K562 (cell line): ENCODE measurements at regions not wholly inside any gene's neighbourhood (a gene's known extent, or its start where the extent isn't known, plus 50 kb on each side); places are given as distances from the start of the nearest gene placed in this dataset.

Experiments used
- ATAC-seq: fragments of 200-7000 bp; cut with Tn5 transposase; 3 replicates; pipeline ENCODE4 v1.9.1; 2020; ENCODE audit warnings: moderate library complexity
- BruUV-seq: library from RNA; stranded (reverse); fragments of 400-500 nt; replicated peaks from 2 replicates; lab custom pipeline; 2021; lab: Mats Ljungman, UMichigan
- CTCF ChIA-PET: fragments of 300-600 bp; formaldehyde crosslinking; extraction: SDS; loops from one replicate; lab custom pipeline; 2021; ENCODE audit warnings: low intra/inter-chr PET ratio; lab: Yijun Ruan, JAX
- POLR2A ChIA-PET: fragments of 300-600, 350-650 bp; sonication (Branson Sonifier 250); formaldehyde crosslinking; extraction: SDS; loops from one replicate; lab custom pipeline; 2021; ENCODE audit warnings: antibody characterized with exemption, inconsistent platforms; lab: Yijun Ruan, JAX
- DNase-seq, 4 experiments: peaks; one replicate each; pipeline versions ENCODE4 v3.0.0 to v3.0.0-alpha.2; 2011 to 2018; ENCODE audit warnings: low spot score in 3 of 4, mixed read lengths in 3 of 4; ENCODE audit errors: extremely low read depth in 1 of 4
- FAIRE-seq: peaks from 2 replicates; lab custom pipeline; 2011; peaks lifted over from hg19 to GRCh38; lab: Jason Lieb, UNC
- H2AFZ ChIP-seq: 2 replicates; pipeline ENCODE4 v1.6.0; 2011; ENCODE audit warnings: low read depth, low read length, control low read depth, inconsistent platforms
- H3K27ac ChIP-seq: fragments of 200-600 bp; 3 replicates; pipeline ENCODE4 v1.8.0; 2011; ENCODE audit warnings: low read depth, mild to moderate bottlenecking, control low read depth, inconsistent platforms, low read length, moderate library complexity, mixed read lengths; ENCODE audit errors: extremely low read depth
- H3K27me3 ChIP-seq, 2 experiments: fragments of 300-600 bp in 1 of 2; 2 replicates in 1 of 2; 3 replicates in 1 of 2; pipeline versions ENCODE4 v1.6.0 to v1.8.0; 2011; ENCODE audit warnings: inconsistent platforms in 2 of 2, low read length in 2 of 2, mild to moderate bottlenecking in 1 of 2, mixed read lengths in 1 of 2, moderate library complexity in 1 of 2; ENCODE audit not compliant: control insufficient read depth in 2 of 2, insufficient read depth in 2 of 2
- H3K36me3 ChIP-seq: fragments of 300-600 bp; 3 replicates; pipeline ENCODE4 v1.8.0; 2011; ENCODE audit warnings: mild to moderate bottlenecking, low read length, inconsistent platforms; ENCODE audit not compliant: control insufficient read depth, insufficient read depth
- H3K4me1 ChIP-seq, 2 experiments: fragments of 200-600 bp in 1 of 2; replicated peaks in 1 of 2; 2 replicates in 1 of 2; 3 replicates in 1 of 2; pipeline versions ENCODE4 v1.5.1 to v1.8.0; 2011; ENCODE audit warnings: inconsistent platforms in 2 of 2, low read length in 2 of 2, mild to moderate bottlenecking in 1 of 2, mixed read lengths in 1 of 2, moderate library complexity in 1 of 2; ENCODE audit not compliant: control insufficient read depth in 2 of 2, insufficient read depth in 2 of 2
- H3K4me2 ChIP-seq: 2 replicates; pipeline ENCODE4 v1.6.1; 2011; ENCODE audit warnings: low read length, control low read depth, inconsistent platforms, mixed read lengths; ENCODE audit not compliant: insufficient read depth
- H3K4me3 ChIP-seq: fragments of 200-600 bp; sonication (generic), shearing (Covaris generic); 2 replicates; pipeline ENCODE4 v1.5.1; 2016; ENCODE audit warnings: control low read depth, inconsistent platforms
- H3K79me2 ChIP-seq: fragments of 200-600 bp; 3 replicates; pipeline ENCODE4 v1.8.0; 2011; ENCODE audit warnings: low read length, inconsistent platforms; ENCODE audit not compliant: control insufficient read depth, insufficient read depth
- H3K9ac ChIP-seq, 2 experiments: 2 replicates each; pipeline versions ENCODE4 v1.6.0 to v1.6.1; 2011; ENCODE audit warnings: low read depth in 2 of 2, low read length in 2 of 2, control low read depth in 1 of 2, inconsistent platforms in 1 of 2, mild to moderate bottlenecking in 1 of 2, mixed read lengths in 1 of 2; ENCODE audit not compliant: insufficient read depth in 1 of 2
- H3K9me1 ChIP-seq: one replicate; pipeline ENCODE4 v1.6.0; 2011; ENCODE audit warnings: inconsistent platforms, mild to moderate bottlenecking, low read length, moderate library complexity; ENCODE audit not compliant: control insufficient read depth, insufficient read depth
- H3K9me3 ChIP-seq: replicated peaks from 2 replicates; pipeline ENCODE4 v1.5.1; 2011; ENCODE audit warnings: low read depth, low read length, inconsistent platforms; ENCODE audit not compliant: control insufficient read depth, insufficient read depth
- H4K20me1 ChIP-seq: replicated peaks from 2 replicates; pipeline ENCODE4 v1.6.1; 2011; ENCODE audit warnings: low read length, inconsistent platforms, mixed read lengths; ENCODE audit not compliant: control insufficient read depth, insufficient read depth
- ESRRA ChIP-seq: fragments of 450-650 bp; IDR thresholded peaks from 2 replicates; pipeline ENCODE4 v1.6.1; 2014; ENCODE audit warnings: low read depth, mild to moderate bottlenecking, moderate library complexity, borderline replicate concordance
- MCM3 ChIP-seq: fragments of 450-650 bp; IDR thresholded peaks from 2 replicates; pipeline ENCODE4 v1.6.1; 2016
- WGBS: fragments of 100-300 bp; shearing (Covaris generic); methylation state at CpG from one replicate; pipeline ENCODE4 v1.1.6; 2016; ENCODE audit warnings: low coverage, mixed read lengths; ENCODE audit not compliant: insufficient coverage; ENCODE audit errors: missing lambda C conversion rate; 5-methylcytosine and 5-hydroxymethylcytosine counted together
- in situ Hi-C: fragments of 300-500 bp; cut with MboI; formaldehyde crosslinking; loops from 4 replicates; pipeline ENCODE4 v1.15.0; 2018; ENCODE audit warnings: inconsistent platforms, mixed read lengths
- intact Hi-C: fragments of 100-400 bp; cut with micrococcal nuclease; formaldehyde crosslinking; loops from 2 replicates; pipeline ENCODE4 v1.14.2; 2022
- TF ChIP-seq, protein P1 (sequence below), 2 experiments: IDR thresholded peaks; 2 replicates each; pipeline ENCODE4 v1.6.1; 2012; ENCODE audit warnings: improper control_type of control experiment in 2 of 2, low read depth in 2 of 2, low read length in 2 of 2, borderline replicate concordance in 1 of 2
- TF ChIP-seq, protein P2 (sequence below), 2 experiments: fragments of 450-650 bp in 1 of 2; sonication (generic) in 1 of 2; formaldehyde crosslinking in 1 of 2; IDR thresholded peaks; 2 replicates each; pipeline versions ENCODE4 v1.7.1 to v1.9.0; 2016 to 2022; ENCODE audit warnings: inconsistent platforms in 1 of 2, mild to moderate bottlenecking in 1 of 2, missing genetic modification reagents in 1 of 2
- TF ChIP-seq, protein P3 (sequence below), 2 experiments: fragments of 450-650 bp; IDR thresholded peaks; 2 replicates each; pipeline ENCODE4 v1.6.1; 2018; ENCODE audit warnings: mild to moderate bottlenecking in 2 of 2, low read depth in 1 of 2; ENCODE audit not compliant: partially characterized antibody in 2 of 2

DNA sequence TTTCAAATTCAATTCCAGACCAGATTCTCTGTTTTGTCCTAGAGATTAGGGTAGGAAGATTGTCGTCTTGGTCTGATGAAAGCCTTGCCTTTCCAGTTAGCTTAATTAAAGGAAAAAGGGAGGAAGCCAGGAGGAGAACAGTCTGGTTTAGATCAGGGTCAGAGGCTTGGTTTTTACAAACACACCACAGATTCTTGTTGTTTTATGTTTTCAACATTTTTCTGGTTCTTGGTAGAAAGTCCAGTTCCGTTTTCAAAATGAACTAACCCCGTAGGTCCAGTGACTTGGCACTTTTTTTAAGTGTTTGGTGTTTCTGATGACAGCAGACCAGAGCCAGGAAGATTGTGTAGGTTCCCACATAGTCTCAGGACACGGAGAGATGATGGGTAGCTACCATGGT is 167.1 kb upstream of the INHBA start:
- Histone ChIP-seq H2AFZ (no peak overlapping the region), H3K9ac (no peak overlapping the region), H3K4me2 (no peak overlapping the region), H3K4me3 (no peak overlapping the region), H3K79me2 (no peaks in the 10 kb centered on the region), H3K9me1 (no peaks in the 10 kb centered on the region), H3K4me1 (no peaks in the 10 kb centered on the region), H4K20me1 (no peaks in the 10 kb centered on the region), H3K9me3 (no peaks in the 10 kb centered on the region), H3K27ac (no peak overlapping the region), H3K36me3 (no peaks in the 10 kb centered on the region), H3K27me3 (no peaks in the 10 kb centered on the region)
- no TSS peak for BruUV-seq
- POLR2A ChIA-PET: no interaction called here
- WGBS: 0% methylated on average over 4 of the region's 4 CpGs
- no peak for DNase-seq
- intact Hi-C loops: no loop called here
- in situ Hi-C loops: no loop called here
- FAIRE-seq: no peak
- no peak for ATAC-seq
- CTCF ChIA-PET: no interaction called here
- TF ChIP-seq, protein P1, sequence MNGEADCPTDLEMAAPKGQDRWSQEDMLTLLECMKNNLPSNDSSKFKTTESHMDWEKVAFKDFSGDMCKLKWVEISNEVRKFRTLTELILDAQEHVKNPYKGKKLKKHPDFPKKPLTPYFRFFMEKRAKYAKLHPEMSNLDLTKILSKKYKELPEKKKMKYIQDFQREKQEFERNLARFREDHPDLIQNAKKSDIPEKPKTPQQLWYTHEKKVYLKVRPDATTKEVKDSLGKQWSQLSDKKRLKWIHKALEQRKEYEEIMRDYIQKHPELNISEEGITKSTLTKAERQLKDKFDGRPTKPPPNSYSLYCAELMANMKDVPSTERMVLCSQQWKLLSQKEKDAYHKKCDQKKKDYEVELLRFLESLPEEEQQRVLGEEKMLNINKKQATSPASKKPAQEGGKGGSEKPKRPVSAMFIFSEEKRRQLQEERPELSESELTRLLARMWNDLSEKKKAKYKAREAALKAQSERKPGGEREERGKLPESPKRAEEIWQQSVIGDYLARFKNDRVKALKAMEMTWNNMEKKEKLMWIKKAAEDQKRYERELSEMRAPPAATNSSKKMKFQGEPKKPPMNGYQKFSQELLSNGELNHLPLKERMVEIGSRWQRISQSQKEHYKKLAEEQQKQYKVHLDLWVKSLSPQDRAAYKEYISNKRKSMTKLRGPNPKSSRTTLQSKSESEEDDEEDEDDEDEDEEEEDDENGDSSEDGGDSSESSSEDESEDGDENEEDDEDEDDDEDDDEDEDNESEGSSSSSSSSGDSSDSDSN (IDR thresholded peaks at IDR 0.05; ENCODE audit: borderline replicate concordance in 1 of 2, low read depth in 2 of 2, low read length in 2 of 2): no peak
- TF ChIP-seq, protein P2, sequence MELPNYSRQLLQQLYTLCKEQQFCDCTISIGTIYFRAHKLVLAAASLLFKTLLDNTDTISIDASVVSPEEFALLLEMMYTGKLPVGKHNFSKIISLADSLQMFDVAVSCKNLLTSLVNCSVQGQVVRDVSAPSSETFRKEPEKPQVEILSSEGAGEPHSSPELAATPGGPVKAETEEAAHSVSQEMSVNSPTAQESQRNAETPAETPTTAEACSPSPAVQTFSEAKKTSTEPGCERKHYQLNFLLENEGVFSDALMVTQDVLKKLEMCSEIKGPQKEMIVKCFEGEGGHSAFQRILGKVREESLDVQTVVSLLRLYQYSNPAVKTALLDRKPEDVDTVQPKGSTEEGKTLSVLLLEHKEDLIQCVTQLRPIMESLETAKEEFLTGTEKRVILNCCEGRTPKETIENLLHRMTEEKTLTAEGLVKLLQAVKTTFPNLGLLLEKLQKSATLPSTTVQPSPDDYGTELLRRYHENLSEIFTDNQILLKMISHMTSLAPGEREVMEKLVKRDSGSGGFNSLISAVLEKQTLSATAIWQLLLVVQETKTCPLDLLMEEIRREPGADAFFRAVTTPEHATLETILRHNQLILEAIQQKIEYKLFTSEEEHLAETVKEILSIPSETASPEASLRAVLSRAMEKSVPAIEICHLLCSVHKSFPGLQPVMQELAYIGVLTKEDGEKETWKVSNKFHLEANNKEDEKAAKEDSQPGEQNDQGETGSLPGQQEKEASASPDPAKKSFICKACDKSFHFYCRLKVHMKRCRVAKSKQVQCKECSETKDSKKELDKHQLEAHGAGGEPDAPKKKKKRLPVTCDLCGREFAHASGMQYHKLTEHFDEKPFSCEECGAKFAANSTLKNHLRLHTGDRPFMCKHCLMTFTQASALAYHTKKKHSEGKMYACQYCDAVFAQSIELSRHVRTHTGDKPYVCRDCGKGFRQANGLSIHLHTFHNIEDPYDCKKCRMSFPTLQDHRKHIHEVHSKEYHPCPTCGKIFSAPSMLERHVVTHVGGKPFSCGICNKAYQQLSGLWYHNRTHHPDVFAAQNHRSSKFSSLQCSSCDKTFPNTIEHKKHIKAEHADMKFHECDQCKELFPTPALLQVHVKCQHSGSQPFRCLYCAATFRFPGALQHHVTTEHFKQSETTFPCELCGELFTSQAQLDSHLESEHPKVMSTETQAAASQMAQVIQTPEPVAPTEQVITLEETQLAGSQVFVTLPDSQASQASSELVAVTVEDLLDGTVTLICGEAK (IDR thresholded peaks at IDR 0.05): no peak
- TF ChIP-seq, protein P2 (CRISPR knock-in tag; IDR thresholded peaks at IDR 0.05): no peak
- TF ChIP-seq, protein P3, sequence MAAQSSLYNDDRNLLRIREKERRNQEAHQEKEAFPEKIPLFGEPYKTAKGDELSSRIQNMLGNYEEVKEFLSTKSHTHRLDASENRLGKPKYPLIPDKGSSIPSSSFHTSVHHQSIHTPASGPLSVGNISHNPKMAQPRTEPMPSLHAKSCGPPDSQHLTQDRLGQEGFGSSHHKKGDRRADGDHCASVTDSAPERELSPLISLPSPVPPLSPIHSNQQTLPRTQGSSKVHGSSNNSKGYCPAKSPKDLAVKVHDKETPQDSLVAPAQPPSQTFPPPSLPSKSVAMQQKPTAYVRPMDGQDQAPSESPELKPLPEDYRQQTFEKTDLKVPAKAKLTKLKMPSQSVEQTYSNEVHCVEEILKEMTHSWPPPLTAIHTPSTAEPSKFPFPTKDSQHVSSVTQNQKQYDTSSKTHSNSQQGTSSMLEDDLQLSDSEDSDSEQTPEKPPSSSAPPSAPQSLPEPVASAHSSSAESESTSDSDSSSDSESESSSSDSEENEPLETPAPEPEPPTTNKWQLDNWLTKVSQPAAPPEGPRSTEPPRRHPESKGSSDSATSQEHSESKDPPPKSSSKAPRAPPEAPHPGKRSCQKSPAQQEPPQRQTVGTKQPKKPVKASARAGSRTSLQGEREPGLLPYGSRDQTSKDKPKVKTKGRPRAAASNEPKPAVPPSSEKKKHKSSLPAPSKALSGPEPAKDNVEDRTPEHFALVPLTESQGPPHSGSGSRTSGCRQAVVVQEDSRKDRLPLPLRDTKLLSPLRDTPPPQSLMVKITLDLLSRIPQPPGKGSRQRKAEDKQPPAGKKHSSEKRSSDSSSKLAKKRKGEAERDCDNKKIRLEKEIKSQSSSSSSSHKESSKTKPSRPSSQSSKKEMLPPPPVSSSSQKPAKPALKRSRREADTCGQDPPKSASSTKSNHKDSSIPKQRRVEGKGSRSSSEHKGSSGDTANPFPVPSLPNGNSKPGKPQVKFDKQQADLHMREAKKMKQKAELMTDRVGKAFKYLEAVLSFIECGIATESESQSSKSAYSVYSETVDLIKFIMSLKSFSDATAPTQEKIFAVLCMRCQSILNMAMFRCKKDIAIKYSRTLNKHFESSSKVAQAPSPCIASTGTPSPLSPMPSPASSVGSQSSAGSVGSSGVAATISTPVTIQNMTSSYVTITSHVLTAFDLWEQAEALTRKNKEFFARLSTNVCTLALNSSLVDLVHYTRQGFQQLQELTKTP (IDR thresholded peaks at IDR 0.05; ENCODE audit: low read depth in 1 of 2, partially characterized antibody in 2 of 2): no peak
- no peak for TF ChIP-seq MCM3
- TF ChIP-seq ESRRA: no peak
